ENCODE measurements at regions not wholly inside any gene's neighbourhood (a gene's known extent, or its start where the extent isn't known, plus 50 kb on each side); places are given as distances from the start of the nearest gene placed in this dataset.

DNA sequence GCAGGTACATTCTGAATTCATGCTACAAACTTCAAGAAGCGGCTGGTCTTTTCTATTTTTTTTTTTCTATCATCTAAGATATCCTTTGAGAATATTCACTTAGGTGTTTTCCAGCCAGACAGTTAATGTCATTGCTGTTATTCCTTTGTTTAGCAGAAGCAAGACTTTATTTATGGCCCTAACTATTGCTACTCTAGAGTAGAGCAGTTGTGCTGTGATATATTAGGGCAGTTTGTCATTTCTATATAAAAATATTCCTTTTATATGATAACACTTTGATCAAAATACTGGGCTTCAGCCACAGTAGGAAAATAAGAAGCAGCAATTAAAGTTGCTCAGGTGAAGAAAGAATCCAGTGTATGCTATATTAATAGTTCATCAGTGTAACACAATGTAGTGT lies 959.3 kb downstream of the NCAM2 start:
- TF ChIP-seq, protein P1, sequence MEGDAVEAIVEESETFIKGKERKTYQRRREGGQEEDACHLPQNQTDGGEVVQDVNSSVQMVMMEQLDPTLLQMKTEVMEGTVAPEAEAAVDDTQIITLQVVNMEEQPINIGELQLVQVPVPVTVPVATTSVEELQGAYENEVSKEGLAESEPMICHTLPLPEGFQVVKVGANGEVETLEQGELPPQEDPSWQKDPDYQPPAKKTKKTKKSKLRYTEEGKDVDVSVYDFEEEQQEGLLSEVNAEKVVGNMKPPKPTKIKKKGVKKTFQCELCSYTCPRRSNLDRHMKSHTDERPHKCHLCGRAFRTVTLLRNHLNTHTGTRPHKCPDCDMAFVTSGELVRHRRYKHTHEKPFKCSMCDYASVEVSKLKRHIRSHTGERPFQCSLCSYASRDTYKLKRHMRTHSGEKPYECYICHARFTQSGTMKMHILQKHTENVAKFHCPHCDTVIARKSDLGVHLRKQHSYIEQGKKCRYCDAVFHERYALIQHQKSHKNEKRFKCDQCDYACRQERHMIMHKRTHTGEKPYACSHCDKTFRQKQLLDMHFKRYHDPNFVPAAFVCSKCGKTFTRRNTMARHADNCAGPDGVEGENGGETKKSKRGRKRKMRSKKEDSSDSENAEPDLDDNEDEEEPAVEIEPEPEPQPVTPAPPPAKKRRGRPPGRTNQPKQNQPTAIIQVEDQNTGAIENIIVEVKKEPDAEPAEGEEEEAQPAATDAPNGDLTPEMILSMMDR (IDR thresholded peaks at IDR 0.05): no peak
- Histone ChIP-seq H3K9me3 (no peaks in the 10 kb centered on the region), H3K27ac (no peak overlapping the region), H3K36me3 (no peaks in the 10 kb centered on the region), H3K27me3 (no peaks in the 10 kb centered on the region), H3K4me1 (no peaks in the 10 kb centered on the region), H3K4me3 (no peak overlapping the region)
- WGBS, 2 donors: 57 to 69% methylated on average over 1 of the region's 1 CpG
- ATAC-seq (no peak), DNase-seq (no peak), FAIRE-seq (no peak)
- intact Hi-C loops (cut with DNase I): no loop called here

DNA sequence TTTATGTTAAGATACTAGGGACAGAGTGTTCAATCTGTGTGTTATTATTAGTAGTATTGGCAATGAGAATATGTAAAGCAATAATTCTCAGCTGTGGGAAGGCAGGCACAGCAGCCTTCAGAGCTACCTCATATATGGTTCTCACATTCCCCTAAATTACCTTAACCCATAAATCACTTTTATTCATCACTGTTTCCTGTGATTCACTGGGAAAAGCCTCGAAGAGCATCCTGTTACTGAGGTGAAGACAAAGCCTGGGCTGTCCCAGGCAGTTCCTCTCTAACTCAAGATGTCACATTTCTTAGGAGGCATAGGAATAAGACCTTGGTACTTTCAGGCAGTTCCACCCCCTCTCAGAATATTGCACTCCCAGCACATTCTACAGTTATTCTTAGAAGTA lies 965.7 kb downstream of the NCAM2 start:
- no peak for FAIRE-seq
- DNase-seq: no peak
- no peak for ATAC-seq
- Histone ChIP-seq H3K4me3 (no peak overlapping the region), H3K36me3 (no peaks in the 10 kb centered on the region), H3K27me3 (no peaks in the 10 kb centered on the region), H3K4me1 (no peaks in the 10 kb centered on the region), H3K27ac (no peak overlapping the region), H3K9me3 (no peaks in the 10 kb centered on the region)
- 21 to 34% methylated on average over 1 of the region's 1 CpG for WGBS, 2 donors
- TF ChIP-seq, protein P1 (IDR thresholded peaks at IDR 0.05): no peak
- intact Hi-C loops (cut with DNase I): no loop called here

DNA sequence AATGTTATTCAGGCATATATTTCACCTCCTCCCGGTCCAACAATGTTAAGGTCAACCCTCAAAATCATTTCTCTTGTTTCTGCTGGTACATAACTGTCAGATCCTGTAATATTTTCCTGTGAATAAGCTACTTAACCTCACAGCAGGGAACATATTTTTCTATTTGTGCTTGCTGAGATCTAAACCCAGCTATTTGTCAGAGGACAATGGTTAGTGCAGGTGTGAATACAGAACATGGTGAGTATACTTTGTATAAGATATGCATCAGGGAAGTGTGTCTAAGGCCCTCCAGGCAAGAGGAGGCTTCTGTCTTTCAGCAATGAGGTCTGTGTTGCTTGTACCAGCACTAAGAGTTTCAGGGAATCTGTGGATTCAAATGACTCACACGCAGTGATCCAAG lies 970.6 kb downstream of the NCAM2 start:
- 42 to 55% methylated on average over 2 of the region's 2 CpGs for WGBS, 2 donors
- Histone ChIP-seq H3K4me3 (no peak overlapping the region), H3K27ac (no peak overlapping the region), H3K36me3 (no peaks in the 10 kb centered on the region), H3K4me1 (no peaks in the 10 kb centered on the region), H3K27me3 (no peaks in the 10 kb centered on the region), H3K9me3 (no peaks in the 10 kb centered on the region)
- FAIRE-seq (no peak), ATAC-seq (no peak), DNase-seq (no peak)
- TF ChIP-seq, protein P1 (IDR thresholded peaks at IDR 0.05): no peak
- intact Hi-C loops (cut with DNase I): no loop called here

DNA sequence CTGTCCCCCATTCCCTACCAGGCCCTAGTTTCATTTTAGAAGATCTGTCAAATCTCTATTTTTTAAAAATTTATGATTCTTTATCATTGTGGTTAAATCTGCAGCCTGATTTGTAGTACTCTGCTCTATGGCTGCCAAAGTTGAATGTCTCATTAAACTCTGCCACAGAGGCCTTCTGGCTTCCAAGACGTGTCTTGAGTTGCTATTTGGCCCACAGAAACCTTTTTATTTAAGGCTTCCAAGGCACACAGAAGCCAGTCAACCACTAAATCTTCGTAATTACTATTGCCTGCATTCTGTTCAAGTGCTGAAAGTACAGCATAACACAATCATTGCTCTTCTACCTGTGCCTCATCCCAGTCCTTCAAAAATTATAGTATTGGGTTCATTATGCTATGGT lies 971.0 kb downstream of the NCAM2 start:
- FAIRE-seq (no peak), ATAC-seq (no peak), DNase-seq (no peak)
- H3K4me1 ChIP-seq: no peaks in the 10 kb centered on the region
- H3K27me3 ChIP-seq: no peaks in the 10 kb centered on the region
- H3K36me3 ChIP-seq: no peaks in the 10 kb centered on the region
- H3K9me3 ChIP-seq: no peaks in the 10 kb centered on the region
- no peak overlapping the region for H3K4me3 ChIP-seq
- WGBS, 2 donors: 18 to 26% methylated on average over 2 of the region's 2 CpGs
- TF ChIP-seq, protein P1 (IDR thresholded peaks at IDR 0.05): no peak
- no peak overlapping the region for H3K27ac ChIP-seq
- intact Hi-C loops (cut with DNase I): no loop called here

DNA sequence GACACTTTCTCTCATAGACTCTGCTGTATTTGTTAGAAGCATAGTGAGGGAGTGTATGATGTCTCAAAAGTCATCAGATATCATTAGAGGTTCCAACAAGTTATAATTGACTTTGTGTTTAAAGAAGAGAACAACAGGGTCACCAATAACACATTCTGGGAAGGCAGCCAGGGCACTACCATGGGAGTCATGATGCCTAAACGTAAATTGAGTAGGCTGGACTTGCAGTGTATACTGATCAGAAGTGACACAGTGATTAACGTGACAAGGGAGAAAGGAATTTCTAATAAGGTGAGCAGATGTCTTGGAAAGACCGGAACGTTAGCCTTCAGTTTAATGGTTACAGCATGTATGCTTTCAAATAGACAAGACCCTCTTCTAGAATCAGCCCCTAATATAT lies 973.2 kb downstream of the NCAM2 start:
- ATAC-seq (no peak), DNase-seq (no peak), FAIRE-seq (no peak)
- TF ChIP-seq, protein P1 (IDR thresholded peaks at IDR 0.05): no peak
- no peaks in the 10 kb centered on the region for H3K36me3 ChIP-seq
- H3K4me3 ChIP-seq: no peak overlapping the region
- no peaks in the 10 kb centered on the region for H3K9me3 ChIP-seq
- no peaks in the 10 kb centered on the region for H3K4me1 ChIP-seq
- no peaks in the 10 kb centered on the region for H3K27me3 ChIP-seq
- 32 to 35% methylated on average over 4 of the region's 4 CpGs for WGBS, 2 donors
- no peak overlapping the region for H3K27ac ChIP-seq
- intact Hi-C loops (cut with DNase I): no loop called here
